CD4-positive, alpha-beta T cell treated with Interleukin-17A for 4 hours (primary cell): ENCODE measurements at regions not wholly inside any gene's neighbourhood (a gene's known extent, or its start where the extent isn't known, plus 50 kb on each side); places are given as distances from the start of the nearest gene placed in this dataset.

Experiments
- DNase-seq: peaks from one replicate; pipeline ENCODE4 v3.0.0-alpha.2; 2020; ENCODE audit warnings: mixed read lengths

- no peak for DNase-seq
These were observed 201.2 kb upstream of the KLHL29 start for GRCh38 chr2:23183733-23184132.

GRCh38 chr2:23198316-23199114 is 186.5 kb upstream of the KLHL29 start:
- DNase-seq: no peak

GRCh38 chr2:23199115-23199918 is 185.7 kb upstream of the KLHL29 start:
- no peak for DNase-seq

- DNase-seq: no peak
These were observed 184.8 kb upstream of the KLHL29 start for GRCh38 chr2:23200068-23200786.

GRCh38 chr2:23200787-23201114 is 184.2 kb upstream of the KLHL29 start:
- no peak for DNase-seq

GRCh38 chr2:23203383-23203782 is 181.6 kb upstream of the KLHL29 start:
- no peak for DNase-seq

GRCh38 chr2:23204685-23205242 is 180.2 kb upstream of the KLHL29 start:
- no peak for DNase-seq

- DNase-seq: no peak
These were observed 178.3 kb upstream of the KLHL29 start for GRCh38 chr2:23206650-23207049.

- no peak for DNase-seq
These were observed 177.1 kb upstream of the KLHL29 start for GRCh38 chr2:23207871-23208270.

- no peak for DNase-seq
These were observed 176.6 kb upstream of the KLHL29 start for GRCh38 chr2:23208339-23208738.

- no peak for DNase-seq
These were observed 175.9 kb upstream of the KLHL29 start for GRCh38 chr2:23209059-23209458.

GRCh38 chr2:23211987-23212583 is 172.9 kb upstream of the KLHL29 start:
- DNase-seq: no peak

GRCh38 chr2:23213196-23213595 is 171.8 kb upstream of the KLHL29 start:
- DNase-seq: no peak

- DNase-seq: no peak
These were observed 170.0 kb upstream of the KLHL29 start for GRCh38 chr2:23215016-23215415.

GRCh38 chr2:23219666-23220065 is 165.3 kb upstream of the KLHL29 start:
- DNase-seq: no peak

GRCh38 chr2:23220513-23221094 is 164.4 kb upstream of the KLHL29 start:
- no peak for DNase-seq

- no peak for DNase-seq
These were observed 163.7 kb upstream of the KLHL29 start for GRCh38 chr2:23221236-23221635.

GRCh38 chr2:23221901-23222300 is 163.1 kb upstream of the KLHL29 start:
- DNase-seq: no peak

- no peak for DNase-seq
These were observed 154.1 kb upstream of the KLHL29 start for GRCh38 chr2:23230885-23231284.

GRCh38 chr2:23231865-23232264 is 153.1 kb upstream of the KLHL29 start:
- DNase-seq: no peak

GRCh38 chr2:23235292-23235691 is 149.7 kb upstream of the KLHL29 start:
- no peak for DNase-seq

- DNase-seq: no peak
These were observed 149.2 kb upstream of the KLHL29 start for GRCh38 chr2:23235736-23236135.

GRCh38 chr2:23237147-23237546 is 147.8 kb upstream of the KLHL29 start:
- no peak for DNase-seq
